ENCODE measurements at regions not wholly inside any gene's neighbourhood (a gene's known extent, or its start where the extent isn't known, plus 50 kb on each side); places are given as distances from the start of the nearest gene placed in this dataset.

DNA sequence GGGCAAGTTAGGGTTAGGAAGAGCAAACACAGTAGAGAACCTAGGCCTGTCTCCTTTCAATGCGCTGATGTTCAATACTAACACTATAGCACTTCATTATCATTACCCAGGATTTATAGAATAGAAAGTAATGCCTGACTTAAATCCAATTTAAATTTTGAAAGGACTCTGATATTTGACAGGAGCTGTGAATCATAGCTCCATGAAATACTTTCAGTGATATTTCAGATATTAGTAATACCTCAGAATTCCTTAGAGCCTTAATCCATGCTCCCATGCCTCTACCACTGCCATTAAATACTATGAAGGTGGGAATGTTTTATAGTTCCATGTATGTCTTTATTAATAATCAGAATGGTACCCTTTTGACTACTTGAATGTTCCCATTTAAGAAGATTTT is 530.2 kb downstream of the BCKDHB start:
- TF ChIP-seq, protein P1, sequence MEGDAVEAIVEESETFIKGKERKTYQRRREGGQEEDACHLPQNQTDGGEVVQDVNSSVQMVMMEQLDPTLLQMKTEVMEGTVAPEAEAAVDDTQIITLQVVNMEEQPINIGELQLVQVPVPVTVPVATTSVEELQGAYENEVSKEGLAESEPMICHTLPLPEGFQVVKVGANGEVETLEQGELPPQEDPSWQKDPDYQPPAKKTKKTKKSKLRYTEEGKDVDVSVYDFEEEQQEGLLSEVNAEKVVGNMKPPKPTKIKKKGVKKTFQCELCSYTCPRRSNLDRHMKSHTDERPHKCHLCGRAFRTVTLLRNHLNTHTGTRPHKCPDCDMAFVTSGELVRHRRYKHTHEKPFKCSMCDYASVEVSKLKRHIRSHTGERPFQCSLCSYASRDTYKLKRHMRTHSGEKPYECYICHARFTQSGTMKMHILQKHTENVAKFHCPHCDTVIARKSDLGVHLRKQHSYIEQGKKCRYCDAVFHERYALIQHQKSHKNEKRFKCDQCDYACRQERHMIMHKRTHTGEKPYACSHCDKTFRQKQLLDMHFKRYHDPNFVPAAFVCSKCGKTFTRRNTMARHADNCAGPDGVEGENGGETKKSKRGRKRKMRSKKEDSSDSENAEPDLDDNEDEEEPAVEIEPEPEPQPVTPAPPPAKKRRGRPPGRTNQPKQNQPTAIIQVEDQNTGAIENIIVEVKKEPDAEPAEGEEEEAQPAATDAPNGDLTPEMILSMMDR (IDR thresholded peaks at IDR 0.05; ENCODE audit: insufficient read depth, low read depth, low read length, missing control alignments), result no peak
- no peak overlapping the region for H3K4me3 ChIP-seq (ENCODE audit: low read length)
- DNase-seq (ENCODE audit: low read depth), result peak; percentile 24

DNA sequence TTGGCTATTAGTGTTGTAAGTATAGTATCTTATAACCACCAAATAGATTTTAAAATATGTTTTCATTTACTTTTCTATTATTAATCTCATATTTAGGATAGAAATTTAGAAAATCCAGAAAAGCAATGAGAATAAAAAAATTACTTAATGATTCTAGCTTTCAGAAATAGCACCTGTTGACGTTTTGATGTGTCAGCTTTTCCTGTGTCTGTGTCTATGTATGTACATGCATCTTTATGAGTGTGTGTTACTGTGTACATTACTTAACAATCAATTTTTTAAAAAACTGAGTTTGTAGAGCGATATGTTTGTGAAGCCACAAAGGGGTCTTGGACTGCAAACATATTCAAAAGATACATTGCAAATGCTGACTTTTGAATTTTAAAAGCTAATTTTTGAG is 526.9 kb downstream of the BCKDHB start:
- DNase-seq (ENCODE audit: low read depth), result no peak
- TF ChIP-seq, protein P1 (IDR thresholded peaks at IDR 0.05; ENCODE audit: insufficient read depth, low read depth, low read length, missing control alignments), result no peak
- H3K4me3 ChIP-seq (ENCODE audit: low read length), result no peak overlapping the region

DNA sequence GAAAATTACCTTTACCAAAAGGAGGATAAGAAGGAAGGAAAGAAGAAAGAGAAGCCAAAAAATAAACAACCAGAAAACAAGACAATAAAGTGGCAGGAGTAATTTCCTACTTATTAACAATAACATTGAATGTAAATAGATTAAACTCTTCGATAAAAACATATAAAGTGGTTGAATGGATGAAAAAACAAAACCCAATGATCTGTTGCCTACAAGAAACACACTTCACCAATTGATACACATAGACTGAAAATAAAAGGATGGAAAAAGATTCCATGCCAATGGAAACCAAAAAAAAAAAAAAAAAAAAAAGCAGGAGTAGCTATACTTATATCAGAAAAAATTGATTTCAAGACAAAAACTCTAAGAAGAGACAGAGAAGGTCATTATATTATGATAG is 518.9 kb downstream of the BCKDHB start:
- DNase-seq (ENCODE audit: low read depth), result no peak
- H3K4me3 ChIP-seq (ENCODE audit: low read length), result no peak overlapping the region
- TF ChIP-seq, protein P1 (IDR thresholded peaks at IDR 0.05; ENCODE audit: insufficient read depth, low read depth, low read length, missing control alignments), result no peak

DNA sequence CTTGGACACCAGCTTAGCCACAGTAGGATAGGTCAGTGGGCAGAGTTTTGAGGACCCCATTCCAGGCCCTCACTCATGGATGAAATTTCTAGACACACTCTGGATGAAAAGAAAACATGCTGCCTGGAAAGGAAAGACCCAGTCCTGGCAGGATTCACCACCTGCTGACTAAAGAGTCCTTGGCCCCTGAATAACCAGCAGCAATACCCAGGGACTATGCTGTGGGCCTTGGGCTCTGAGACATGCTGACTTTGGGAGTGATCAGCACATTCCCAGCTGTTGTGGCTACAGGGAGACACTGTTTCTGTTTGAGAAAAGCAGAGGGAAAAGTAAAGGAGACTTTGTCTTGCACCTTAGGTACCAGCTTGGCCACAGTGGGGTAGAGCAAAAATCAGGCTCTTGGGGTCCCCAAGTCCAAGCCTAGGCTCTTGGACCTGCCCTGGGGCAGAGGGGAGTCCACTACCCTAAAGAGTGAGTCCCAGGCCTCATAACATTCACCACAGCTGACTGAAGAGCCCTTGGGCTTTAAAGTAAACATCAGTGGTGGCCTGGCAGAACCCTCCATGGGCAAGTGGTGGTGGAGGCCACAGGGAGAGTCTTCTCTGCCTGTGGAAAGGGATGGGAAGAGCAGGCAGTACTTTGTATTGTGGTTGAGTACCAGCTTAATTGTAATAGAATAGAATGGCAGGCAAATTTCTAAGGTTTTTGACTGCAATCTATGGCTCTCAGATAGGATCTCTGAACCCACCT is 516.8 kb downstream of the BCKDHB start:
- H3K4me3 ChIP-seq (ENCODE audit: low read length), result no peak overlapping the region
- TF ChIP-seq, protein P1 (IDR thresholded peaks at IDR 0.05; ENCODE audit: insufficient read depth, low read depth, low read length, missing control alignments), result no peak
- no peak for DNase-seq (ENCODE audit: low read depth)

DNA sequence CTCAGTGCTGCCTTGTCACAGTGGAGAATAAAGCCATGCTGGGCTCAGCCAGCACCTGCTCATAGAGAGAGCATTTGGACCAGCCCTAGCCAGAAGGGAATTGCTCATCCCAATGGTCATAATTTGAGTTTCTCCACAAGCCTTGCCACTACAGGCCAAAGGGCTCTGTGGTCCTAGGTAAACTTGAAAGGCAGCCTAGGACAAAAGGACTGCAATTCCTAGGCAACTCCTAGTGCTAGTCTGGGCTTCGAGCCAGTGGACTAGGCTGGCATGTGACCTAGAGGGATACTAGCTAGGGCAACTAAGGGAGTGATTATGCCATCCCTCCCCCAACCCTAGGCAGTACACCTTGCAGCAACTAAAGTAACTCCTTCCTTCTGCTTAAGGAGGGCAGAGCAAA is 516.2 kb downstream of the BCKDHB start:
- TF ChIP-seq, protein P1 (IDR thresholded peaks at IDR 0.05; ENCODE audit: insufficient read depth, low read depth, low read length, missing control alignments), result no peak
- DNase-seq (ENCODE audit: low read depth), result peak; percentile 73
- H3K4me3 ChIP-seq (ENCODE audit: low read length), result no peak overlapping the region

DNA sequence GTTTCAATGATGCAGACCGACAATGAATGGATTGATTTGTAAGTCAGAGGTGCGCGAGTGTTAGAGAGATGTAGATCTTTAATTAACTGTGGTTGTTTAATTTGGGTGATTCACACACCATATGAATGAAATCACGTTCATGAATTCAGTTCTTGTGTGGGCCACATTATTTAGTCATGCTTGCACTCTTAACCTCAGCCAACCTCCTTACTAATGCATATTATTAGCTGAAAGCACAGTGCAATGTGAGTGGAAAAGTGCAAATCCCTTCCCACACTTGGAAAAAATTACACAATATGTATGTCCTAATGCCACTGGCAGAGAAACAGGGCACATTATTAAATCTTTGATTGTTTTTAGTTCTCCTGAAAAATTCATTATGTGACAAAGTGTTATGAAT is 512.5 kb downstream of the BCKDHB start:
- no peak overlapping the region for H3K4me3 ChIP-seq (ENCODE audit: low read length)
- TF ChIP-seq, protein P1 (IDR thresholded peaks at IDR 0.05; ENCODE audit: insufficient read depth, low read depth, low read length, missing control alignments), result no peak
- peak; percentile 60 for DNase-seq (ENCODE audit: low read depth)

DNA sequence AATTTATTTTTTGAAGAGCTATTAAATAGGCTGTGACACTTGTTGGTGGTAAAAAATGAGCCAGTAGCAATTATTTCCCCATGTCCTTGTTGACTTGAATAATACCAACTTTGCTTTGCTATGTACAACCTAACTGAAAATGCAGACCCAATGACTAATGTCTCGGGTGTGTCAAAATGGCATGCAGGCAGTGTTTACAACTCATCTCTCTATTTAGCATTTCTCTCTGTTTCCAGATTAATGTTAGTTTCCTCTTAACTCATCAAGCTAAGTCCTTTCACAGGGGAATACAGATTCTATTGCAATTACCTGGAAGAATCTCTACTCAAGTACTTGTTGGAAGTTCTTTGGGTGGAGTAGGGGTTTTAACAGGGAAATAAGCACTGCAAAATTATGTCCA is 504.4 kb downstream of the BCKDHB start:
- peak; percentile 91 for DNase-seq (ENCODE audit: low read depth)
- no peak overlapping the region for H3K4me3 ChIP-seq (ENCODE audit: low read length)
- TF ChIP-seq, protein P1 (IDR thresholded peaks at IDR 0.05; ENCODE audit: insufficient read depth, low read depth, low read length, missing control alignments), result no peak

Data from epithelial cell of esophagus (primary cell).